Epithelial cell of proximal tubule (primary cell): ENCODE measurements at regions not wholly inside any gene's neighbourhood (a gene's known extent, or its start where the extent isn't known, plus 50 kb on each side); places are given as distances from the start of the nearest gene placed in this dataset.
"Not testable (repeated sequence)": the region's sequence is repeated elsewhere in the genome, so short reads cannot be mapped to it uniquely, and the experiment has no call there.

Experiments
- DNase-seq: peaks from one replicate; pipeline ENCODE4 v3.0.0-alpha.2; 2011; ENCODE audit warnings: low read depth
- H3K4me3 ChIP-seq: 2 replicates; pipeline ENCODE4 v1.5.1; 2011; ENCODE audit warnings: low read depth, mild to moderate bottlenecking, low read length
- TF ChIP-seq, protein P1 (sequence below): conservative IDR thresholded peaks from 2 replicates; pipeline ENCODE4 v1.5.1; 2012; ENCODE audit warnings: low read depth, mild to moderate bottlenecking, low read length

DNA sequence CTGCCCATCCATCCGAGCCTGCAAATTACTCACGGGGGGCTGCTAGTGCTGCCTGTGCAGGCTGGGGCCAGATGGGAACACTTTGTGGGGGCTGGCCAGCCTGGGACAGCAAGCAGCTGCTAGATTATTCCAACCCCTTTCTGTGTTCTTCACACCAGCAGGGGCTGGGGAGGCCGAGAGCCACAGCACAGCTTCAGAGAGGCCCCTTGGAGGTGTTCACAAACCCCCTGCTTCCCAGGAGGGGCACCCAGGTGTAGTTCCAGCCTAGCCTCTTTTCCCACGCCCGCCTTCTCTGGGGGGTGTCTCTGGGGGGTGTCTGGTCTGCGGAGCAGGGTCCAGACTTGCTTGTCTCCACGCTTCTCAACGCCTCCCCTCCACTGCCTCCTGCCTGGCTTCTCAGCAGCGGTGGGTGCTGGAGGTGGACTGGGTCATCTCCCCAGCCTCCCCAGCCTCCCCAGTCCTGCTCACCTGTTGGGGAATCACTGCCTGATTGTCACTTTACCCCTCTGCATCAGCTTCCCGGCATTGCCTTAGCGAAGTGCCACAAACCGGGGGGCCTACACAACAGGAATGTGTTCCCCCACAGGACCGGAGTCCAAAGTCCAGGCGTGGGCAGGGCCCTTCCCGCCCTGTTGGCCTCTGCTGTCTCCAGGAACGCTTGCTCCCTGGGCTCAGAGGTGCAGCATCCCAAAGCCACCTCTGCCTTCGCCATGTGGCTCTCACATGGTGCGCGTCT is 74.0 kb upstream of the EN2 start:
- H3K4me3 ChIP-seq, result no peak overlapping the region
- TF ChIP-seq, protein P1, sequence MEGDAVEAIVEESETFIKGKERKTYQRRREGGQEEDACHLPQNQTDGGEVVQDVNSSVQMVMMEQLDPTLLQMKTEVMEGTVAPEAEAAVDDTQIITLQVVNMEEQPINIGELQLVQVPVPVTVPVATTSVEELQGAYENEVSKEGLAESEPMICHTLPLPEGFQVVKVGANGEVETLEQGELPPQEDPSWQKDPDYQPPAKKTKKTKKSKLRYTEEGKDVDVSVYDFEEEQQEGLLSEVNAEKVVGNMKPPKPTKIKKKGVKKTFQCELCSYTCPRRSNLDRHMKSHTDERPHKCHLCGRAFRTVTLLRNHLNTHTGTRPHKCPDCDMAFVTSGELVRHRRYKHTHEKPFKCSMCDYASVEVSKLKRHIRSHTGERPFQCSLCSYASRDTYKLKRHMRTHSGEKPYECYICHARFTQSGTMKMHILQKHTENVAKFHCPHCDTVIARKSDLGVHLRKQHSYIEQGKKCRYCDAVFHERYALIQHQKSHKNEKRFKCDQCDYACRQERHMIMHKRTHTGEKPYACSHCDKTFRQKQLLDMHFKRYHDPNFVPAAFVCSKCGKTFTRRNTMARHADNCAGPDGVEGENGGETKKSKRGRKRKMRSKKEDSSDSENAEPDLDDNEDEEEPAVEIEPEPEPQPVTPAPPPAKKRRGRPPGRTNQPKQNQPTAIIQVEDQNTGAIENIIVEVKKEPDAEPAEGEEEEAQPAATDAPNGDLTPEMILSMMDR, result no peak
- DNase-seq, result no peak

DNA sequence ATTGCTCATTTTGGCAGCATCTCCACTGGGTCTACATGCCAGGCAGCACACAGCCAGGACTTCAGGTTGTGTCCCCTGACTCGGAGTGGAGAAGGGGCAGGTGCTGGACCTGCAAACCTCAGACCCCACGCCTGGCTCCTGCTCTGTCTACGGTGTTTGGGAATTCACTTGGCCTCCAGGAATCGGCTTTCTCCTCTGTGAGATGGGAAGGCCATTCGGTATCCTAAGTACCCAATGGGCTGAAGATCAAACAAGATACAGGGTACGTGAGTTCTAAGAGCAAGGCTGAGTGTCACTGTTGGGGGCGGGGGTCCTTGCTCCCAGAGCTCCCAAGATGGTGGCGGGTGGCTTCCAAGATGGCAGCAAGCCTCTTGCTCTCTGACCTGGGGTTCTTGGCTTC is 73.2 kb upstream of the EN2 start:
- no peak overlapping the region for H3K4me3 ChIP-seq
- TF ChIP-seq, protein P1, result no peak
- DNase-seq, result no peak

DNA sequence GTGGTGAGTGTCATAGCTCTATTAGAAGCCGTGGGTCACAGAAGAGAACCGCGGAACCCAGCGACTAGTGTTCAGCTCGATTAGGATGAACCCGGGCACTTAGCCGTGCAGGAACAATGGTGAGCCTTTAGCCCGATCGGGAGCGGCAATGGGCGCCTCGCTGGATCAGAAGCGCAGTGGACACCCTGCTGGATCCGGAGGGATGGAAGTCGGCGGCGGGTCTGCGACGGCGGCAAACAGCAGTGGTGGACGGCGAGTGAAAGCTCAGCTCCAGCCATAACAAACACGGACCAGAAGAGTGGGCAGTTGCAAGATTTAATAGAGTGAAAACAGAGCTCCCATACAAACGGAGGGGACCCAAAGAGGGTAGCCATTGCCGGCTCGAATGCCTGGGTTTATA is 72.7 kb upstream of the EN2 start:
- DNase-seq, H3K4me3 ChIP-seq: not testable (repeated sequence)

DNA sequence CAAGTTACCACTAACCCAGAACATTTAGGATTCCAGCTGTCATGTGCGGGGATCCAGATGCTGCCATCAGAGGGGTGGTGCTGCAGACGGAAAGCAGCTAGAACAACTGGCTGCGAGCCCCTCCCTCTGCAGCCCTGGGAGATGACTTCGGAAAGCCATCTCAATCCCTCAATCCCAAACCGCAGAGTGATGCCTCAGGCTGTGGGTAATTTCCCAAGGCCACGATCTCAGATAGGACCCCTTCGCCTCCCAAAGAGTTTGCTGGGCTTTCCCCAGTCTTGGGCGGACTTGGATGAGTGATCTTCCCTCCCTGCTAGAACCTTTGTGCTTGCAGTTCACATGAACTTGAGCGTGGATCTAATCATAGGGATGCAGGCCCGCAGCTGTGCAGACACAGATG is 71.3 kb upstream of the EN2 start:
- DNase-seq, result no peak
- no peak overlapping the region for H3K4me3 ChIP-seq
- TF ChIP-seq, protein P1, result no peak

DNA sequence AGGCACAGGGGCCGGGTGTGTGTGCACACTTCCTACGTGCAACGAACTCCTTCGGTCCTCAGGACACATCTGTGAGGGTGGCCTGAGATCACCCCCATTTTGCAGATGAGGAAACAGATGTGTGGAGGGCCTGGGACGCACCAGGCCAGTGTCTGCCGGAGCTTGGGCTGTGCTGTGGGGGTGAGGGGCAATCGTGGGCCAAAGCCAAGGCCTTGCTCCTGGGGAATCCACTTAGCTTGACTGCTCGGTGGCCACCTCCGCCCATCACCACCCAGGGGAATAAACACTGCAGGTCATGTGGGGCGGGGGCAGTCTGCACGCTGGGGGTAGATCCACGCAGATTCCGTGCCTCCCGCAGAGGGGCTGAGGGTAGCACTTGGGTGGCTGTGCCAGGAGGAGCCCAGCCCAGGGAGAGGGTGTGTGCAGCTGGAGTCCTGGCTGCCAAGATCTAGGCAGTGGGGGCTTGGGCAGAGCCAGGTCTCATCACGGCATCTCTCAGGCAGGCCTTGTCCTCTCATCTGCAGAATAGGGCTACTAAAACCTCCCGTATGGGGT is 70.8 kb upstream of the EN2 start:
- H3K4me3 ChIP-seq, result no peak overlapping the region
- no peak for DNase-seq
- TF ChIP-seq, protein P1, result no peak

DNA sequence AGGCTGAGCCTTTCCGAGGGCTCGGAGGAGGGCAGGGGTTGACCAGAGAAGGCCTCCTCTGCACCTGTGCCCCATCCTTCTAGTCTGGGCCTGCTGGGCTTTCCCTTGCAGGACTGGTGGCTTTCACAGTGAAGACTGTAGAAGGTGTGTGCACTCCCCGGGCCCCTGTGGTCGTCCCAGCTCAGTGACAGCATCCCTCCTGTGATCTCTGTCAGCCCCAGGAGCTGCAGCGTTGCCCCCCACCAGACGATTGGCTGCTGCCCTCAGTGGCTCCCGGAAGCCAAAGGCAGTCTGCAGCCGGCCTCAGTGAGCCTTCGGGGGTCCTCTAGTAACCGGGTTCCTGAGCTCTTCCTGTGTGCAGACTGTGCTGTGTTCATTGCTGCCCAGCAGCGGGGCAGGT is 69.4 kb upstream of the EN2 start:
- no peak for DNase-seq
- H3K4me3 ChIP-seq, result no peak overlapping the region
- TF ChIP-seq, protein P1, result no peak

DNA sequence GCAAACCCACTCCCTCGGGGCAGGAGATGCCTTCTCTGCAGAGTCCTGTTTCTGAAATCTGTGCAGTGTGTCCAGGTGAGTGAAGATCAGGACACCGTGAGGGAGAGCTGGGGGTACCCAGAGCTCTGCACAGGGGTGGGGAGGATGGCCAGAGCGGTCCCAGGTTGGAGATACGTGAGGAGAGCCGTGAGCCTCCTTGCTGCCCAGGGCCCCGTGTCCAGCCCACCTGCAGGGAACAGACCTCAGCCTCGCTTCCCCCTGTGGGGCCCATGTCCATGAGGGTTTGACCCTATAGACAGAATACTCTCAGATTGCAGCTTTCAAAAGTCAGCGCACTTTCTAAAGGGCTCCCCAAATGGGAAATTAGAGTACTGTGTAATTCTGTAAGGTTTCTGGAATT is 66.5 kb upstream of the EN2 start:
- no peak for DNase-seq
- H3K4me3 ChIP-seq, result no peak overlapping the region
- TF ChIP-seq, protein P1, result no peak
